H9 (cell line): ENCODE measurements at regions not wholly inside any gene's neighbourhood (a gene's known extent, or its start where the extent isn't known, plus 50 kb on each side); places are given as distances from the start of the nearest gene placed in this dataset.

ENCODE experiments used
- DNase-seq: peaks from one replicate; pipeline ENCODE4 v3.0.0-alpha.2; 2017
- H2AFZ ChIP-seq: one replicate; pipeline ENCODE4 v1.6.1; 2013; ENCODE audit warnings: mild to moderate bottlenecking, low read length, control low read depth, moderate library complexity
- H2AK5ac ChIP-seq: 2 replicates; pipeline ENCODE4 v1.6.1; 2013; ENCODE audit warnings: low read length, control low read depth, mixed read lengths; ENCODE audit not compliant: insufficient read length
- H2BK120ac ChIP-seq: one replicate; pipeline ENCODE4 v1.6.1; 2013; ENCODE audit warnings: low read depth, mild to moderate bottlenecking, low read length, control low read depth, inconsistent platforms; ENCODE audit not compliant: poor library complexity, severe bottlenecking
- H2BK12ac ChIP-seq: 2 replicates; pipeline ENCODE4 v1.6.1; 2013; ENCODE audit warnings: low read length, control low read depth, mixed read lengths, low read depth; ENCODE audit not compliant: insufficient read length
- H2BK15ac ChIP-seq: 2 replicates; pipeline ENCODE4 v1.6.1; 2013; ENCODE audit warnings: low read depth, low read length, control low read depth
- H2BK20ac ChIP-seq: one replicate; pipeline ENCODE4 v1.6.1; 2013; ENCODE audit warnings: low read depth, mild to moderate bottlenecking, low read length, control low read depth, inconsistent platforms; ENCODE audit not compliant: poor library complexity, severe bottlenecking
- H2BK5ac ChIP-seq: 2 replicates; pipeline ENCODE4 v1.6.1; 2013; ENCODE audit warnings: low read length, control low read depth, mixed read lengths; ENCODE audit not compliant: insufficient read length
- H3K14ac ChIP-seq: 2 replicates; pipeline ENCODE4 v1.6.1; 2013; ENCODE audit warnings: low read length, control low read depth; ENCODE audit not compliant: insufficient read depth
- H3K18ac ChIP-seq: 2 replicates; pipeline ENCODE4 v1.6.1; 2013; ENCODE audit warnings: low read depth, mild to moderate bottlenecking, mixed read lengths, low read length, control low read depth; ENCODE audit not compliant: insufficient read length
- H3K23ac ChIP-seq: 2 replicates; pipeline ENCODE4 v1.6.1; 2013; ENCODE audit warnings: low read length, control low read depth, mixed read lengths, low read depth; ENCODE audit not compliant: insufficient read length
- H3K23me2 ChIP-seq: 2 replicates; pipeline ENCODE4 v1.6.1; 2013; ENCODE audit warnings: low read depth, mild to moderate bottlenecking, mixed read lengths, low read length, control low read depth; ENCODE audit not compliant: insufficient read length, poor library complexity, severe bottlenecking
- H3K27ac ChIP-seq: 2 replicates; pipeline ENCODE4 v1.5.1; 2013; ENCODE audit warnings: low read length, control low read depth, mixed read lengths, low read depth; ENCODE audit not compliant: insufficient read length
- H3K27me3 ChIP-seq: 2 replicates; pipeline ENCODE4 v1.6.1; 2013; ENCODE audit warnings: low read length, control low read depth, inconsistent platforms; ENCODE audit not compliant: insufficient read depth
- H3K4ac ChIP-seq: 2 replicates; pipeline ENCODE4 v1.6.1; 2013; ENCODE audit warnings: low read depth, mild to moderate bottlenecking, control low read depth, inconsistent platforms, low read length, moderate library complexity
- H3K4me1 ChIP-seq: 2 replicates; pipeline ENCODE4 v1.6.1; 2013; ENCODE audit warnings: low read length, control low read depth, inconsistent platforms; ENCODE audit not compliant: insufficient read depth
- H3K4me2 ChIP-seq: 2 replicates; pipeline ENCODE4 v1.6.1; 2013; ENCODE audit warnings: low read length, control low read depth, mixed read lengths; ENCODE audit not compliant: insufficient read length, insufficient read depth
- H3K56ac ChIP-seq: 2 replicates; pipeline ENCODE4 v1.6.1; 2013; ENCODE audit warnings: low read depth, mild to moderate bottlenecking, mixed read lengths, low read length, control low read depth; ENCODE audit not compliant: insufficient read length
- H3K79me1 ChIP-seq: 2 replicates; pipeline ENCODE4 v1.6.1; 2013; ENCODE audit warnings: low read depth, mild to moderate bottlenecking, moderate library complexity, low read length, control low read depth, inconsistent platforms; ENCODE audit not compliant: insufficient read depth, poor library complexity, severe bottlenecking
- H3K79me2 ChIP-seq: 2 replicates; pipeline ENCODE4 v1.6.1; 2013; ENCODE audit warnings: low read length, control low read depth, inconsistent platforms; ENCODE audit not compliant: insufficient read depth
- H3K9ac ChIP-seq: 2 replicates; pipeline ENCODE4 v1.6.1; 2013; ENCODE audit warnings: low read length, control low read depth, mixed read lengths; ENCODE audit not compliant: insufficient read length; ENCODE audit errors: extremely low read depth
- H3K9me3 ChIP-seq: one replicate; pipeline ENCODE4 v1.6.1; 2013; ENCODE audit warnings: low read depth, low read length, inconsistent platforms; ENCODE audit not compliant: control insufficient read depth
- H3T11ph ChIP-seq: one replicate; pipeline ENCODE4 v1.6.1; 2013; ENCODE audit warnings: mild to moderate bottlenecking, low read length, control low read depth, inconsistent platforms
- H4K20me1 ChIP-seq: one replicate; pipeline ENCODE4 v1.6.1; 2013; ENCODE audit not compliant: control insufficient read depth, insufficient read length, insufficient read depth
- H4K5ac ChIP-seq: 2 replicates; pipeline ENCODE4 v1.6.1; 2013; ENCODE audit warnings: low read depth, mild to moderate bottlenecking, mixed read lengths, low read length, control low read depth; ENCODE audit not compliant: insufficient read length
- H4K8ac ChIP-seq: replicated peaks from 2 replicates; pipeline ENCODE4 v1.6.1; 2013; ENCODE audit warnings: low read length, control low read depth, mixed read lengths, low read depth; ENCODE audit not compliant: insufficient read length
- H4K91ac ChIP-seq: 2 replicates; pipeline ENCODE4 v1.6.1; 2013; ENCODE audit warnings: low read depth, mild to moderate bottlenecking, moderate library complexity, mixed read lengths, low read length, control low read depth; ENCODE audit not compliant: insufficient read length
- H3K27ac Mint-ChIP-seq, 3 experiments: 2 replicates in 2 of 3; 3 replicates in 1 of 3; pipeline ENCODE4 v1.8.0; 2020 to 2021; ENCODE audit warnings: mixed read lengths in 3 of 3, mild to moderate bottlenecking in 1 of 3, moderate library complexity in 1 of 3
- H3K27me3 Mint-ChIP-seq: 2 replicates; pipeline ENCODE4 v1.8.0; 2021; ENCODE audit warnings: low read depth, mild to moderate bottlenecking, moderate library complexity, mixed read lengths
- H3K36me3 Mint-ChIP-seq, 3 experiments: 2 replicates in 2 of 3; 3 replicates in 1 of 3; pipeline ENCODE4 v1.8.0; 2020 to 2021; ENCODE audit warnings: low read depth in 3 of 3, mixed read lengths in 3 of 3; ENCODE audit not compliant: insufficient read depth in 1 of 3
- H3K4me1 Mint-ChIP-seq, 2 experiments: 2 replicates each; pipeline ENCODE4 v1.8.0; 2020; ENCODE audit warnings: mixed read lengths in 2 of 2
- H3K4me3 Mint-ChIP-seq, 2 experiments: 2 replicates in 1 of 2; 3 replicates in 1 of 2; pipeline ENCODE4 v1.8.0; 2020 to 2021; ENCODE audit warnings: mild to moderate bottlenecking in 2 of 2, mixed read lengths in 2 of 2, moderate library complexity in 1 of 2
- H3K9me3 Mint-ChIP-seq, 2 experiments: 2 replicates in 1 of 2; 3 replicates in 1 of 2; pipeline ENCODE4 v1.8.0; 2020; ENCODE audit warnings: mild to moderate bottlenecking in 2 of 2, mixed read lengths in 2 of 2, moderate library complexity in 1 of 2
- WGBS: extraction: QIAGEN DNeasy Blood & Tissue Kit; methylation state at CpG from one replicate; pipeline ENCODE4 v1.1.7; 2013; ENCODE audit warnings: missing lambda C conversion rate, low lambda C conversion rate, mixed read lengths; ENCODE audit not compliant: insufficient read length; ENCODE audit errors: extremely low coverage; 5-methylcytosine and 5-hydroxymethylcytosine counted together
- TF ChIP-seq, protein P1 (sequence below): fragments of 200-600 bp; sonication (generic); conservative IDR thresholded peaks from 3 replicates; pipeline ENCODE4 v1.8.0; 2021; ENCODE audit warnings: antibody characterized with exemption, mild to moderate bottlenecking

DNA sequence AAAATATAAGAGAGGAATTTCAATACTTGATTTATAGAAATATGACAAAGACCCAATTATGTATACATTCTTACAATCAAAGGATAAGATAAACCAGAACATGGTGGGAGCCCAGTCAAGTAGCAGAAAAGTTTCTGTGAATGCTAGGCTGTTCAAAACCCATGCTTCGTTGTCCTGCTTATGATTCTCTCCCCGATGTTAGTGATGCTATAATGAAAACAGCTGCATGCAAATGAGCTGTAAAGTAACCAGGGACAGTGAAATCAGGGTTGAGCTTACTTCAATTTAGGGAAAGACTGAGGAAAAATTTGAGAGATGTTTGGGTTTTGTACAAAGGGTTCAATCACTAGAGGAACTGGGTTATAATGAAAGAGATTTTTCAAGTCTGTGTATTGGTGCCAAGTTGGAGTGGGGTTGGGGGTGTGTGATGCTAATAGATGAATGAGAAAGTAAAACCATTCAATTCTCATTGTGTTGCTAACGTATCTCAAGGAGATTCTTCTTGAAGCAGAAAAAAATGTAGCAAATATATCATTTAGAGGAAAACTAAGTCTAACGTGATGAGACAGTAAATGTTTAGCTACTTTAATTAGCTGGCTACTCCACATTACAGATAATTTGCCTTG, 59.3 kb upstream of the PPP1R2C start:
- Histone ChIP-seq H4K91ac (no peak overlapping the region), H3K18ac (no peak overlapping the region), H3K27ac (no peak overlapping the region), H2BK120ac (no peak overlapping the region), H3K9me3 (no peaks in the 10 kb centered on the region), H4K20me1 (no peaks in the 10 kb centered on the region), H3K14ac (no peak overlapping the region), H3K79me1 (no peaks in the 10 kb centered on the region), H3K27me3 (no peaks in the 10 kb centered on the region), H2BK15ac (no peak overlapping the region), H3K79me2 (no peaks in the 10 kb centered on the region), H3K23me2 (no peaks in the 10 kb centered on the region), H3K56ac (no peak overlapping the region), H2BK5ac (no peak overlapping the region), H3K4me2 (no peak overlapping the region), H3T11ph (no peak overlapping the region), H2AFZ (peak overlapping the region; percentile 82), H2AK5ac (no peak overlapping the region), H2BK20ac (no peak overlapping the region), H4K5ac (no peak overlapping the region), H4K8ac (no peak overlapping the region), H2BK12ac (no peak overlapping the region), H3K4me1 (peaks cover 5% of the 10 kb centered on the region; the same call in 1 of the 2 replicates), H3K9ac (no peak overlapping the region), H3K23ac (no peak overlapping the region), H3K4ac (no peak overlapping the region)
- Mint-ChIP-seq H3K27ac (0 out of 7 replicates have a peak overlapping the region, but pooled peaks of 1 of the 3 experiments have one; percentile 0), H3K4me1 (peaks cover 17 to 19% of the 10 kb centered on the region in 2 experiments), H3K9me3 (peaks cover 4 to 28% of the 10 kb centered on the region in 2 experiments; a peak in 4 of 5 replicates), H3K36me3 (peaks cover 0 to 17% (median 7%) of the 10 kb centered on the region in 3 experiments; a peak in 4 of 7 replicates), H3K27me3 (no peaks in the 10 kb centered on the region), H3K4me3 (no peak overlapping the region)
- WGBS = no CpG with 5 or more reads among the region's 4 CpGs
- no peak for DNase-seq
- TF ChIP-seq, protein P1, sequence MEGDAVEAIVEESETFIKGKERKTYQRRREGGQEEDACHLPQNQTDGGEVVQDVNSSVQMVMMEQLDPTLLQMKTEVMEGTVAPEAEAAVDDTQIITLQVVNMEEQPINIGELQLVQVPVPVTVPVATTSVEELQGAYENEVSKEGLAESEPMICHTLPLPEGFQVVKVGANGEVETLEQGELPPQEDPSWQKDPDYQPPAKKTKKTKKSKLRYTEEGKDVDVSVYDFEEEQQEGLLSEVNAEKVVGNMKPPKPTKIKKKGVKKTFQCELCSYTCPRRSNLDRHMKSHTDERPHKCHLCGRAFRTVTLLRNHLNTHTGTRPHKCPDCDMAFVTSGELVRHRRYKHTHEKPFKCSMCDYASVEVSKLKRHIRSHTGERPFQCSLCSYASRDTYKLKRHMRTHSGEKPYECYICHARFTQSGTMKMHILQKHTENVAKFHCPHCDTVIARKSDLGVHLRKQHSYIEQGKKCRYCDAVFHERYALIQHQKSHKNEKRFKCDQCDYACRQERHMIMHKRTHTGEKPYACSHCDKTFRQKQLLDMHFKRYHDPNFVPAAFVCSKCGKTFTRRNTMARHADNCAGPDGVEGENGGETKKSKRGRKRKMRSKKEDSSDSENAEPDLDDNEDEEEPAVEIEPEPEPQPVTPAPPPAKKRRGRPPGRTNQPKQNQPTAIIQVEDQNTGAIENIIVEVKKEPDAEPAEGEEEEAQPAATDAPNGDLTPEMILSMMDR = no peak
